ENCODE measurements at regions not wholly inside any gene's neighbourhood (a gene's known extent, or its start where the extent isn't known, plus 50 kb on each side); places are given as distances from the start of the nearest gene placed in this dataset.

DNA sequence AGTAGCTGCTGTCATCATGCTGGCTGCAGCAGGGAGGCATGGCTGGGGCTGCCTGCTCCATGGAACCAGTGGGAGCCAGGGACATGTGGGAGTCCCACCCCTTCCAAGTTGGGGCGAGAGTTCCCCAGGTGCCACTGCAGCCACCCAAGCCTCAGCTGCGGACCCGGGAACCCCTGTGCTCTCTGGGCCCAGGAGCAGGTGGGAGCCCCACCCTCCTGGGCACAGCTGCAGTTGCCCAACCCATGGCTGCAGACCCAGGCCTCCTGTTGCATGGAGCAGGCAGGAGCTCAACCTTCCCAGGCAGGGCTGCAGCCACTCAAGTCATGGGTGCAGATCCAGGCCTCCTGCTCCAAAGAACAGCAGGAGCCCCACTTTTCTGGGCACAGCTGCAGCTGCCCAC is 274.2 kb upstream of the KCNJ16 start:
- H3K36me3 ChIP-seq (replicated peaks in 1 of 2; ENCODE audit: control insufficient read depth in 1 of 2, insufficient read depth in 2 of 2, low read length in 2 of 2) = no peaks in the 10 kb centered on the region
- WGBS (ENCODE audit: low lambda C conversion rate) = no CpG with 5 or more reads among the region's 3 CpGs
- POLR2A ChIA-PET = no interaction called here
- no peak overlapping the region for H3K4me2 ChIP-seq (ENCODE audit: low read depth, low read length)
- H3K4me3 ChIP-seq (replicated peaks in 1 of 3; ENCODE audit: insufficient read depth in 1 of 3, low read depth in 2 of 3, low read length in 3 of 3) = no peak overlapping the region
- H4K20me1 ChIP-seq (ENCODE audit: insufficient read depth, low read length) = no peaks in the 10 kb centered on the region
- H3K79me2 ChIP-seq (ENCODE audit: insufficient read depth, low read length) = no peaks in the 10 kb centered on the region
- no peak for TF ChIP-seq ZNF253 (CRISPR knock-in tag; IDR thresholded peaks at IDR 0.05; ENCODE audit: borderline replicate concordance)
- TF ChIP-seq, protein P1, sequence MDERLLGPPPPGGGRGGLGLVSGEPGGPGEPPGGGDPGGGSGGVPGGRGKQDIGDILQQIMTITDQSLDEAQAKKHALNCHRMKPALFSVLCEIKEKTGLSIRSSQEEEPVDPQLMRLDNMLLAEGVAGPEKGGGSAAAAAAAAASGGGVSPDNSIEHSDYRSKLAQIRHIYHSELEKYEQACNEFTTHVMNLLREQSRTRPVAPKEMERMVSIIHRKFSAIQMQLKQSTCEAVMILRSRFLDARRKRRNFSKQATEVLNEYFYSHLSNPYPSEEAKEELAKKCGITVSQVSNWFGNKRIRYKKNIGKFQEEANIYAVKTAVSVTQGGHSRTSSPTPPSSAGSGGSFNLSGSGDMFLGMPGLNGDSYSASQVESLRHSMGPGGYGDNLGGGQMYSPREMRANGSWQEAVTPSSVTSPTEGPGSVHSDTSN (CRISPR knock-in tag; IDR thresholded peaks at IDR 0.05) = no peak
- TF ChIP-seq ZNF235 (CRISPR knock-in tag; IDR thresholded peaks at IDR 0.05; ENCODE audit: borderline replicate concordance) = no peak
- no peak for TF ChIP-seq ZSCAN25 (CRISPR knock-in tag; IDR thresholded peaks at IDR 0.05)
- TF ChIP-seq, protein P2, sequence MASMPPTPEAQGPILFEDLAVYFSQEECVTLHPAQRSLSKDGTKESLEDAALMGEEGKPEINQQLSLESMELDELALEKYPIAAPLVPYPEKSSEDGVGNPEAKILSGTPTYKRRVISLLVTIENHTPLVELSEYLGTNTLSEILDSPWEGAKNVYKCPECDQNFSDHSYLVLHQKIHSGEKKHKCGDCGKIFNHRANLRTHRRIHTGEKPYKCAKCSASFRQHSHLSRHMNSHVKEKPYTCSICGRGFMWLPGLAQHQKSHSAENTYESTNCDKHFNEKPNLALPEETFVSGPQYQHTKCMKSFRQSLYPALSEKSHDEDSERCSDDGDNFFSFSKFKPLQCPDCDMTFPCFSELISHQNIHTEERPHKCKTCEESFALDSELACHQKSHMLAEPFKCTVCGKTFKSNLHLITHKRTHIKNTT (CRISPR knock-in tag; IDR thresholded peaks at IDR 0.05) = no peak
- no peak for TF ChIP-seq ZNF205 (CRISPR knock-in tag; IDR thresholded peaks at IDR 0.05)
- TF ChIP-seq RORA (CRISPR knock-in tag; IDR thresholded peaks at IDR 0.05) = no peak
- TF ChIP-seq, protein P3, sequence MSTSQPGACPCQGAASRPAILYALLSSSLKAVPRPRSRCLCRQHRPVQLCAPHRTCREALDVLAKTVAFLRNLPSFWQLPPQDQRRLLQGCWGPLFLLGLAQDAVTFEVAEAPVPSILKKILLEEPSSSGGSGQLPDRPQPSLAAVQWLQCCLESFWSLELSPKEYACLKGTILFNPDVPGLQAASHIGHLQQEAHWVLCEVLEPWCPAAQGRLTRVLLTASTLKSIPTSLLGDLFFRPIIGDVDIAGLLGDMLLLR (CRISPR knock-in tag; IDR thresholded peaks at IDR 0.05) = no peak
- TF ChIP-seq PHF8 (CRISPR knock-in tag; IDR thresholded peaks at IDR 0.05) = no peak
- TF ChIP-seq FOXM1 (CRISPR knock-in tag; IDR thresholded peaks at IDR 0.05) = no peak
- TF ChIP-seq, protein P4, sequence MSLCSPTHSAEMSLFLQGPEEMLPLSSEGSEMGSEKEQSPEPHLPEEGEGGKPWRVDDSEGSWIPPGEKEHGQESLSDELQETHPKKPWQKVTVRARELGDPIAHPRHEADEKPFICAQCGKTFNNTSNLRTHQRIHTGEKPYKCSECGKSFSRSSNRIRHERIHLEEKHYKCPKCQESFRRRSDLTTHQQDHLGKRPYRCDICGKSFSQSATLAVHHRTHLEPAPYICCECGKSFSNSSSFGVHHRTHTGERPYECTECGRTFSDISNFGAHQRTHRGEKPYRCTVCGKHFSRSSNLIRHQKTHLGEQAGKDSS (CRISPR knock-in tag; IDR thresholded peaks at IDR 0.05; ENCODE audit: borderline replicate concordance, low read depth) = no peak
- TF ChIP-seq NFYC (CRISPR knock-in tag; IDR thresholded peaks at IDR 0.05) = no peak
- TF ChIP-seq, protein P5, sequence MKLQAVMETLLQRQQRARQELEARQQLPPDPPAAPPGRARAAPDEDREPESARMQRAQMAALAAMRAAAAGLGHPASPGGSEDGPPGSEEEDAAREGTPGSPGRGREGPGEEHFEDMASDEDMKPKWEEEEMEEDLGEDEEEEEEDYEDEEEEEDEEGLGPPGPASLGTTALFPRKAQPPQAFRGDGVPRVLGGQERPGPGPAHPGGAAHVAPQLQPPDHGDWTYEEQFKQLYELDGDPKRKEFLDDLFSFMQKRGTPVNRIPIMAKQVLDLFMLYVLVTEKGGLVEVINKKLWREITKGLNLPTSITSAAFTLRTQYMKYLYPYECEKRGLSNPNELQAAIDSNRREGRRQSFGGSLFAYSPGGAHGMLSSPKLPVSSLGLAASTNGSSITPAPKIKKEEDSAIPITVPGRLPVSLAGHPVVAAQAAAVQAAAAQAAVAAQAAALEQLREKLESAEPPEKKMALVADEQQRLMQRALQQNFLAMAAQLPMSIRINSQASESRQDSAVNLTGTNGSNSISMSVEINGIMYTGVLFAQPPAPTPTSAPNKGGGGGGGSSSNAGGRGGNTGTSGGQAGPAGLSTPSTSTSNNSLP (IDR thresholded peaks at IDR 0.05; ENCODE audit: low read depth, low read length) = no peak
- TF ChIP-seq ZNF550 (CRISPR knock-in tag; IDR thresholded peaks at IDR 0.05; ENCODE audit: borderline replicate concordance) = no peak
- no peak for TF ChIP-seq NCOA2 (CRISPR knock-in tag; IDR thresholded peaks at IDR 0.05)
- no peak for ATAC-seq
- peaks cover 92% of the 10 kb centered on the region for H3K9me3 ChIP-seq (ENCODE audit: low read length)
- no peaks in the 10 kb centered on the region for H3K4me1 ChIP-seq (ENCODE audit: insufficient read depth, low read length)
- H3K27me3 ChIP-seq (ENCODE audit: control insufficient read depth in 1 of 2, insufficient read depth in 2 of 2, low read length in 2 of 2) = no peaks in the 10 kb centered on the region
- in situ Hi-C loops (cut with HindIII; ENCODE audit: extremely low pct_ligation_motif_present, low pct_unique_long_range_greater_than_20kb) (no loop called here), intact Hi-C loops (cut with micrococcal nuclease; ENCODE audit: unreplicated experiment) (no loop called here)
- no TSS peak for BruUV-seq (replicated peaks)
- FAIRE-seq = no peak
- DNase-seq (ENCODE audit: low spot score) = no peak
- H3K9ac ChIP-seq (ENCODE audit: insufficient read depth, low read depth, low read length) = no peak overlapping the region
- H3K27ac ChIP-seq (ENCODE audit: extremely low read length, insufficient read depth, low read length) = no peak overlapping the region
- H2AFZ ChIP-seq (ENCODE audit: low read length) = no peak overlapping the region
- CTCF ChIA-PET (ENCODE audit: low intra/inter-chr PET ratio, low total read pairs) = no interaction called here

All from HepG2 (cell line).